Pancreas (tissue), 10 donors: ENCODE measurements at regions not wholly inside any gene's neighbourhood (a gene's known extent, or its start where the extent isn't known, plus 50 kb on each side); places are given as distances from the start of the nearest gene placed in this dataset.

Experiments used
- ATAC-seq, 4 donors: fragments of 200-7000 bp; cut with Tn5 transposase; one replicate each; pipeline versions ENCODE4 v1.8.0 to v1.9.1; 2020; ENCODE audit warnings: mild to moderate bottlenecking in 4 of 4, moderate library complexity in 4 of 4
- DNase-seq, 6 donors: peaks; one replicate each; pipeline ENCODE4 v3.0.0-alpha.2; 2020
- FAIRE-seq: peaks from 2 replicates; lab custom pipeline; 2012; peaks lifted over from hg19 to GRCh38; lab: Jason Lieb, UNC
- H3K27ac ChIP-seq, 4 donors: fragments of 200-600 bp; sonication (generic); 1 replicate in 3 of 4; 2 replicates in 1 of 4; pipeline versions ENCODE4 v1.5.0 to v1.8.0; 2020
- H3K27me3 ChIP-seq, 4 donors: fragments of 200-600 bp; one replicate each; pipeline ENCODE4 v1.8.0; 2021
- H3K36me3 ChIP-seq, 3 donors: fragments of 200-600 bp; sonication (generic) in 1 of 3; one replicate each; pipeline versions ENCODE4 v1.5.0 to v1.8.0; 2020 to 2021
- H3K4me1 ChIP-seq, 3 donors: fragments of 200-600 bp; one replicate each; pipeline ENCODE4 v1.8.0; 2021
- H3K4me3 ChIP-seq, 4 donors: fragments of 200-600 bp; sonication (generic) in 2 of 4; one replicate each; pipeline versions ENCODE4 v1.5.0 to v1.8.0; 2020 to 2021
- H3K9me3 ChIP-seq, 4 donors: fragments of 200-600 bp; one replicate each; pipeline ENCODE4 v1.8.0; 2021
- WGBS, 2 donors: extraction: QIAGEN DNeasy Blood & Tissue Kit; methylation state at CpG; one replicate each; pipeline ENCODE4 v1.1.7; 2013; 5-methylcytosine and 5-hydroxymethylcytosine counted together
- intact Hi-C, 3 donors: fragments of 100-400 bp; cut with DNase I; formaldehyde crosslinking; loops; one replicate each; pipeline versions ENCODE4 v1.11.1 to v1.14.2; 2022
- TF ChIP-seq, protein P1 (sequence below), 4 donors: fragments of 200-600 bp; sonication (generic) in 3 of 4; IDR thresholded peaks; one replicate each; pipeline versions ENCODE4 v1.5.0 to v1.8.0; 2021; ENCODE audit warnings: antibody characterized with exemption in 4 of 4
- donor health status: healthy with polysubstance abuse.
- donor health status: DM: no; HTN: no; CAD: no; lungs with moderate emphysema.
- donor health status: DM: no; HTN: no; CAD: no.
- donor health status: control.
- donor health status: control.
- donor health status: Bipolar disorder and iron deficiency.
- donor health status: DM: yes; HTN: yes; CAD: no.
- donor health status: DM: no; HTN: no; CAD: no.
- donor health status: DM: no; HTN: no; CAD: no.
- donor health status: DM: yes; HTN: yes; CAD: no.

DNA sequence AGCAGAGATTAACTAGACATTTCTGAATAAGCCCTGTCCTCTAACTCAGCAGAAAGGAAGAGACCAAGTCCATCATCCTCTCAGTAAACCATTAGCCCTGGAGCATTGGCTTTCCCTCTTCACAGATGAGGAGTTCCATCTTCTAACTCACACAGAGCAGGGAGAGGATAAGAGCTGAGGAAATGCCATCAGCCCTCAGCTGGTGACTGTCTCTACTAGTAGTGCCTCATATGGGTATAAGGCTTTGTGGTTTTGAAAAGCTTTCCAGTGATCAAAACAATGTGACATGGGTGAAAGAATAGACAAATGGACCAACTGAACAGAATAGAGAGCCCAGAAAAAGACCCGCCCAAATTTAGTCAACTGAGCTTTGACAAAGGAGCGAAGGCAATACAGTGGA lies 197.2 kb upstream of the NUDT4 start:
- Histone ChIP-seq H3K4me1 (peaks cover 0 to 2% (median 0%) of the 10 kb centered on the region in 3 donors), H3K27ac (no peak overlapping the region), H3K9me3 (no peaks in the 10 kb centered on the region), H3K4me3 (no peak overlapping the region), H3K36me3 (no peaks in the 10 kb centered on the region), H3K27me3 (no peaks in the 10 kb centered on the region)
- FAIRE-seq (no peak), DNase-seq (no peak), ATAC-seq (no peak)
- TF ChIP-seq, protein P1, sequence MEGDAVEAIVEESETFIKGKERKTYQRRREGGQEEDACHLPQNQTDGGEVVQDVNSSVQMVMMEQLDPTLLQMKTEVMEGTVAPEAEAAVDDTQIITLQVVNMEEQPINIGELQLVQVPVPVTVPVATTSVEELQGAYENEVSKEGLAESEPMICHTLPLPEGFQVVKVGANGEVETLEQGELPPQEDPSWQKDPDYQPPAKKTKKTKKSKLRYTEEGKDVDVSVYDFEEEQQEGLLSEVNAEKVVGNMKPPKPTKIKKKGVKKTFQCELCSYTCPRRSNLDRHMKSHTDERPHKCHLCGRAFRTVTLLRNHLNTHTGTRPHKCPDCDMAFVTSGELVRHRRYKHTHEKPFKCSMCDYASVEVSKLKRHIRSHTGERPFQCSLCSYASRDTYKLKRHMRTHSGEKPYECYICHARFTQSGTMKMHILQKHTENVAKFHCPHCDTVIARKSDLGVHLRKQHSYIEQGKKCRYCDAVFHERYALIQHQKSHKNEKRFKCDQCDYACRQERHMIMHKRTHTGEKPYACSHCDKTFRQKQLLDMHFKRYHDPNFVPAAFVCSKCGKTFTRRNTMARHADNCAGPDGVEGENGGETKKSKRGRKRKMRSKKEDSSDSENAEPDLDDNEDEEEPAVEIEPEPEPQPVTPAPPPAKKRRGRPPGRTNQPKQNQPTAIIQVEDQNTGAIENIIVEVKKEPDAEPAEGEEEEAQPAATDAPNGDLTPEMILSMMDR (IDR thresholded peaks at IDR 0.05), result no peak
- WGBS, 2 donors, result 89 to 96% methylated on average over 2 of the region's 2 CpGs
- intact Hi-C loops, result no loop called here

DNA sequence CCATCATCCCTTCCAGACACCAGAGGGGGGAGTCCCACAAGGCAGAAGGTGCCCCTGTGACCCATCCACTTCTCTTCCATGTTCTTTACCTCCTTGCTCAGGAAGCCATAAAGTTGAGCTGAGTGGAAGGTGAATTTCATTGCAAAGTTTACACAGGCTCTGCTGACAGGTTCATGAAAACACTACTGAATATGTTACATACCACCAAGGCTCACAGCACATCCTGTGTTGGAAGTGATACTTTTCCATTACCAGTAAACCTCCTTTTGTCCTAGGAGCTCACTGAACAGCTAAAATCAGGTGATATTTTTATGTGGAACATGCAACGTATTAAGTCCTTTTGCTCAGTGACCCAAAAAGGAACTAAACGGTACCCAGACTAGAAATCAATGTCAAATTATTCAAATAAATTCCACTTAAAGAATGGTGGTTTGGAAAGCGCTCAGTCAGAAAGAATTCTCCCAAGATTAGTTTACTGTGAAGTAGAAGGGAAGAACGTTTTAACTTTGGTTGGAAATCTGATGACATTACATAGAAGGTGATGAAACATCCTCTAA lies 196.2 kb upstream of the NUDT4 start:
- DNase-seq (no peak), ATAC-seq (no peak), FAIRE-seq (no peak)
- no peak overlapping the region for H3K4me3 ChIP-seq
- H3K27me3 ChIP-seq, result no peaks in the 10 kb centered on the region
- no peaks in the 10 kb centered on the region for H3K9me3 ChIP-seq
- TF ChIP-seq, protein P1 (IDR thresholded peaks at IDR 0.05), result no peak
- H3K27ac ChIP-seq, result no peak overlapping the region
- 57 to 59% methylated on average over 4 of the region's 4 CpGs for WGBS, 2 donors
- no peaks in the 10 kb centered on the region for H3K36me3 ChIP-seq
- intact Hi-C loops, result no loop called here
- H3K4me1 ChIP-seq, result peaks cover 0 to 2% (median 0%) of the 10 kb centered on the region in 3 donors

DNA sequence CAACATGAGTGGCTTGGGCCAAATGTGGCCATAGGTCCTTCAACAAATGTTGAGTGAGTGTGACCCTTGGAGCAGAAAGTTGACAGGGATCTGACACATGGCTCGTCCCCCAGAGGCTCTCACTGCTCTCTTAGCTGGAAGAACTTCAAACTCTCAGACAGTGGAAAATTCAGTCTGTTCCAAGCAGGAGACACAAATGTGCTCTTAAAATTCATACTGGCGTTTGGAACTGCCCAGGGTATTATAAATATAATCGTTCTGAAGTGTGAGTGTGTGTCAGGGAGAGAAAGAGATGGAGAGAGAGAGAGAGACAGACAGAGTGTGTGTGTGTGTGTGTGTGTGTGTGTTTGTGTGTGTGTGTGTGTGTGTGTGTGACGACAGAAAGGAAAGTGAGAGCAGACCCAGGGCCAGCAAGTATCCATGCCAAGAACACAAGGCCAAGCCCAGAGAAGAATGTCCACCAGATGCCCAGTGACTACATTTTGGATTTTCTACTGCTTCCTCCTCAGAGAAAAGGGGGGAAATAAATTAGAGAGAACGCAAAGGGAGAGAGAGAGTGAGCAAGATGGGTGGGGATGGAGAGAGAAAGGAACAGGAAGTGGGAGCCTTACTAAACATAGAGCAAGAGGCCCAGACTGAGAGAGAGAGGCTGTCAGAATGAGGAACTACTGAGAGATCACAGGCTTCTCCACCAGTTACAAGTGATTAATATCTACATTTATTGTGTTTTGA lies 193.6 kb upstream of the NUDT4 start:
- Histone ChIP-seq H3K36me3 (no peaks in the 10 kb centered on the region), H3K9me3 (no peaks in the 10 kb centered on the region), H3K4me3 (no peak overlapping the region), H3K27ac (peak overlapping the region in 2 of 4 donors; percentile 15 to 33), H3K27me3 (no peaks in the 10 kb centered on the region), H3K4me1 (peaks cover 0 to 2% (median 0%) of the 10 kb centered on the region in 3 donors)
- DNase-seq, result no peak
- FAIRE-seq, result no peak
- ATAC-seq, result peak in 3 of 4 donors; percentile 44 to 84 (median 80)
- intact Hi-C loops, result no loop called here
- 51 to 57% methylated on average over 5 of the region's 5 CpGs for WGBS, 2 donors
- TF ChIP-seq, protein P1 (IDR thresholded peaks at IDR 0.05), result no peak

DNA sequence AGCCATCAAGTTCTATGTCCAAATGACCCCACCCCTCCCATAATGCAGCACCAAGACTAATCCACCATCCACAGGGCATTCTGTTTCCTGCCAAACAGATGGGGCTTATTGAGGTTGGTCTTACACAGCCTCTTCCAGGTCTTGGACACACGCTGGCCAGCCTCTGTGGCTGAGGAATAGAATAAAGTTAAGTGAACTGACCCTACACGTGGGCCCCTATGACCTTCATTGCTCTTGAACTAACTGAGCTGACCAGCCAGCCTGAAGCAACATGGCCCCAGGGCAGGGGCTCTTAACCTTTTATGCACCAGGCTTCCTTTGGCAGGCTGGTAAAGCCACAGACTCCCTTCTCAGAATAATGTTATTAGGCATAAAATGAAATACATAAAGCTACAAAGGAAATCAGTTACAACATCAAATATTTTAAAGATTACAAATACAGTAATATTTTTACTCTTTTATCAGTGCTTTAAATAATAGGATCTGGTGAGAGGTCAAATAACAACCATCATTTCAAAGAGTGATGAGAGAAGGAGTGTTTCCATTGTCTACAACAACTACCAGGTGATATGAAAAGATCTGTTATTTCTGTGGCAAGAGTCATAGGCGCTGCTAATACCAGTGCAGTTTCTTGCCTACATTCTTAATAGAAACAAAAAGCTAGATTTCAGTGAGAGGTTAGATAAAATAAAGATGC lies 192.9 kb upstream of the NUDT4 start:
- ATAC-seq, result peak in 2 of 4 donors; percentile 36 to 40
- peak overlapping the region in 2 of 4 donors; percentile 15 to 33 for H3K27ac ChIP-seq

More for the DNA sequence above, 192.9 kb upstream of the NUDT4 start:
- WGBS, 2 donors, result 73 to 78% methylated on average over 3 of the region's 3 CpGs
- FAIRE-seq (no peak), DNase-seq (no peak)
- Histone ChIP-seq H3K4me3 (no peak overlapping the region), H3K9me3 (no peaks in the 10 kb centered on the region), H3K4me1 (peaks cover 0 to 2% (median 0%) of the 10 kb centered on the region in 3 donors), H3K27me3 (no peaks in the 10 kb centered on the region), H3K36me3 (no peaks in the 10 kb centered on the region)
- TF ChIP-seq, protein P1 (IDR thresholded peaks at IDR 0.05), result no peak
- intact Hi-C loops, result no loop called here
